ENCODE measurements at regions not wholly inside any gene's neighbourhood (a gene's known extent, or its start where the extent isn't known, plus 50 kb on each side); places are given as distances from the start of the nearest gene placed in this dataset.

GRCh38 chr1:37153116-37154100, 119.1 kb upstream of the GRIK3 start:
- H3K9me3 ChIP-seq (ENCODE audit: severe bottlenecking), result no peaks in the 10 kb centered on the region
- no peak overlapping the region for H3K27ac ChIP-seq
- TF ChIP-seq CTCF (IDR thresholded peaks at IDR 0.05; ENCODE audit: low read depth, low read length), result no peak
- H3K27me3 ChIP-seq (ENCODE audit: insufficient read depth, low read depth, severe bottlenecking), result no peaks in the 10 kb centered on the region
- H3K36me3 ChIP-seq, result no peaks in the 10 kb centered on the region
- no peak overlapping the region for H3K4me3 ChIP-seq (ENCODE audit: low read depth, low read length)
- DNase-seq, result no peak

- Histone ChIP-seq H3K27ac (no peak overlapping the region), H3K27me3 (ENCODE audit: insufficient read depth, low read depth, severe bottlenecking) (no peaks in the 10 kb centered on the region), H3K36me3 (no peaks in the 10 kb centered on the region), H3K4me3 (ENCODE audit: low read depth, low read length) (no peak overlapping the region), H3K9me3 (ENCODE audit: severe bottlenecking) (no peaks in the 10 kb centered on the region)
- DNase-seq, result no peak
- TF ChIP-seq CTCF (IDR thresholded peaks at IDR 0.05; ENCODE audit: low read depth, low read length), result no peak
Measured at GRCh38 chr1:37156646-37157045, 122.3 kb upstream of the GRIK3 start.

GRCh38 chr1:37157634-37158033, 123.3 kb upstream of the GRIK3 start:
- no peaks in the 10 kb centered on the region for H3K9me3 ChIP-seq (ENCODE audit: severe bottlenecking)
- no peaks in the 10 kb centered on the region for H3K27me3 ChIP-seq (ENCODE audit: insufficient read depth, low read depth, severe bottlenecking)
- H3K27ac ChIP-seq, result no peak overlapping the region
- no peaks in the 10 kb centered on the region for H3K36me3 ChIP-seq
- no peak for DNase-seq
- TF ChIP-seq CTCF (IDR thresholded peaks at IDR 0.05; ENCODE audit: low read depth, low read length), result no peak
- H3K4me3 ChIP-seq (ENCODE audit: low read depth, low read length), result no peak overlapping the region

GRCh38 chr1:37158113-37158749, 123.9 kb upstream of the GRIK3 start:
- no peak for TF ChIP-seq CTCF (IDR thresholded peaks at IDR 0.05; ENCODE audit: low read depth, low read length)
- H3K27ac ChIP-seq, result no peak overlapping the region
- H3K27me3 ChIP-seq (ENCODE audit: insufficient read depth, low read depth, severe bottlenecking), result no peaks in the 10 kb centered on the region

GRCh38 chr1:37159102-37159501, 124.8 kb upstream of the GRIK3 start:
- H3K36me3 ChIP-seq, result no peaks in the 10 kb centered on the region
- H3K27me3 ChIP-seq (ENCODE audit: insufficient read depth, low read depth, severe bottlenecking), result no peaks in the 10 kb centered on the region

More at GRCh38 chr1:37158113-37158749, 123.9 kb upstream of the GRIK3 start:
- DNase-seq, result no peak
- Histone ChIP-seq H3K9me3 (ENCODE audit: severe bottlenecking) (no peaks in the 10 kb centered on the region), H3K4me3 (ENCODE audit: low read depth, low read length) (no peak overlapping the region), H3K36me3 (no peaks in the 10 kb centered on the region)

More at GRCh38 chr1:37159102-37159501, 124.8 kb upstream of the GRIK3 start:
- Histone ChIP-seq H3K27ac (no peak overlapping the region), H3K4me3 (ENCODE audit: low read depth, low read length) (no peak overlapping the region), H3K9me3 (ENCODE audit: severe bottlenecking) (no peaks in the 10 kb centered on the region)
- no peak for TF ChIP-seq CTCF (IDR thresholded peaks at IDR 0.05; ENCODE audit: low read depth, low read length)
- DNase-seq, result no peak

Measured in WERI-Rb-1 (cell line).